SK-N-SH treated with all-trans-retinoic acid at 6 μM for 48 hours (cell line): ENCODE measurements at regions not wholly inside any gene's neighbourhood (a gene's known extent, or its start where the extent isn't known, plus 50 kb on each side); places are given as distances from the start of the nearest gene placed in this dataset.
A peak's percentile ranks its signal among the peaks of the same experiment; 100 is the strongest.

Experiments used
- ATAC-seq: fragments of 200-7000 bp; cut with Tn5 transposase; 3 replicates; pipeline ENCODE4 v1.9.1; 2020; ENCODE audit warnings: mild to moderate bottlenecking, moderate library complexity
- ARNTL ChIP-seq: fragments of 450-650 bp; formaldehyde crosslinking; IDR thresholded peaks from 2 replicates; pipeline ENCODE4 v1.5.0; 2020; ENCODE audit warnings: low read depth, mild to moderate bottlenecking, moderate library complexity, borderline replicate concordance
- CREB5 ChIP-seq: fragments of 250-450 bp; sonication (Bioruptor Pico); IDR thresholded peaks from 2 replicates; pipeline ENCODE4 v1.5.1; 2020; ENCODE audit warnings: low read depth, mild to moderate bottlenecking, moderate library complexity
- CSDC2 ChIP-seq: fragments of 250-450 bp; sonication (Bioruptor Pico); IDR thresholded peaks from 2 replicates; pipeline ENCODE4 v1.5.0; 2020; ENCODE audit warnings: mild to moderate bottlenecking, moderate library complexity
- ESRRG ChIP-seq: fragments of 250-450 bp; sonication (Bioruptor Pico); IDR thresholded peaks from 2 replicates; pipeline ENCODE4 v1.6.1; 2021; ENCODE audit warnings: mild to moderate bottlenecking
- GLIS3 ChIP-seq: fragments of 250-450 bp; sonication (Bioruptor Pico); IDR thresholded peaks from 2 replicates; pipeline ENCODE4 v1.5.0; 2020; ENCODE audit warnings: mild to moderate bottlenecking, moderate library complexity
- ISL1 ChIP-seq: fragments of 250-450 bp; sonication (Bioruptor Pico); IDR thresholded peaks from 2 replicates; pipeline ENCODE4 v2.1.2; 2022; ENCODE audit warnings: mild to moderate bottlenecking, moderate library complexity
- OSR1 ChIP-seq: fragments of 250-450 bp; sonication (Bioruptor Pico); IDR thresholded peaks from 2 replicates; pipeline ENCODE4 v1.8.0; 2022; ENCODE audit warnings: moderate library complexity, mild to moderate bottlenecking, inconsistent platforms
- PATZ1 ChIP-seq: fragments of 250-450 bp; sonication (Bioruptor Pico); IDR thresholded peaks from 2 replicates; pipeline ENCODE4 v1.8.0; 2020; ENCODE audit warnings: mild to moderate bottlenecking, moderate library complexity, borderline replicate concordance
- POU6F1 ChIP-seq: fragments of 250-450 bp; sonication (Bioruptor Pico); IDR thresholded peaks from 2 replicates; pipeline ENCODE4 v1.8.0; 2021; ENCODE audit warnings: low read depth, mild to moderate bottlenecking, moderate library complexity, borderline replicate concordance
- PPARA ChIP-seq: fragments of 250-450 bp; sonication (Bioruptor Pico); IDR thresholded peaks from 2 replicates; pipeline ENCODE4 v1.5.0; 2020; ENCODE audit warnings: mild to moderate bottlenecking, borderline replicate concordance
- RARB ChIP-seq: fragments of 250-450 bp; sonication (Bioruptor Pico); IDR thresholded peaks from 2 replicates; pipeline ENCODE4 v1.8.0; 2021; ENCODE audit warnings: mild to moderate bottlenecking, moderate library complexity
- SNAI2 ChIP-seq: fragments of 250-450 bp; sonication (Bioruptor Pico); IDR thresholded peaks from 2 replicates; pipeline ENCODE4 v1.5.0; 2020; ENCODE audit warnings: mild to moderate bottlenecking, moderate library complexity
- TCF4 ChIP-seq: fragments of 250-450 bp; sonication (Bioruptor Pico); IDR thresholded peaks from 2 replicates; pipeline ENCODE4 v1.8.0; 2021; ENCODE audit warnings: mild to moderate bottlenecking, moderate library complexity, borderline replicate concordance
- TOX ChIP-seq: fragments of 250-450 bp; sonication (Bioruptor Pico); IDR thresholded peaks from 2 replicates; pipeline ENCODE4 v1.8.0; 2021; ENCODE audit warnings: mild to moderate bottlenecking, moderate library complexity, borderline replicate concordance
- TSHZ2 ChIP-seq: fragments of 250-450 bp; sonication (Bioruptor Pico); IDR thresholded peaks from 2 replicates; pipeline ENCODE4 v1.5.0; 2020; ENCODE audit warnings: mild to moderate bottlenecking, moderate library complexity
- ZC3H10 ChIP-seq: fragments of 250-450 bp; sonication (Bioruptor Pico); IDR thresholded peaks from 2 replicates; pipeline ENCODE4 v1.5.1; 2021; ENCODE audit warnings: mild to moderate bottlenecking, moderate library complexity
- ZFP3 ChIP-seq: fragments of 250-450 bp; sonication (Bioruptor Pico); IDR thresholded peaks from 2 replicates; pipeline ENCODE4 v1.5.0; 2020; ENCODE audit warnings: mild to moderate bottlenecking, moderate library complexity
- ZFP30 ChIP-seq: fragments of 450-650 bp; formaldehyde crosslinking; IDR thresholded peaks from 2 replicates; pipeline ENCODE4 v1.5.0; 2022; ENCODE audit warnings: mild to moderate bottlenecking, moderate library complexity
- ZNF565 ChIP-seq: fragments of 450-650 bp; formaldehyde crosslinking; conservative IDR thresholded peaks from 2 replicates; pipeline ENCODE4 v1.5.0; 2020; ENCODE audit warnings: low read depth, mild to moderate bottlenecking, moderate library complexity
- ZNF70 ChIP-seq: fragments of 450-650 bp; formaldehyde crosslinking; IDR thresholded peaks from 2 replicates; pipeline ENCODE4 v1.5.0; 2020; ENCODE audit warnings: mild to moderate bottlenecking, moderate library complexity
- ZNF8 ChIP-seq: fragments of 450-650 bp; formaldehyde crosslinking; IDR thresholded peaks from 2 replicates; pipeline ENCODE4 v1.5.0; 2020; ENCODE audit warnings: mild to moderate bottlenecking, moderate library complexity

- TF ChIP-seq PATZ1 (CRISPR knock-in tag): no peak
- no peak for TF ChIP-seq ZNF70 (CRISPR knock-in tag)
- TF ChIP-seq GLIS3 (CRISPR knock-in tag): no peak
- no peak for TF ChIP-seq ZC3H10 (CRISPR knock-in tag)
- TF ChIP-seq RARB (CRISPR knock-in tag): no peak
Observed at GRCh38 chr2:163456953-163457743, 278.7 kb downstream of the FIGN start (continued).

GRCh38 chr2:163455815-163456214 lies 280.0 kb downstream of the FIGN start:
- TF ChIP-seq ISL1 (no peak), ZC3H10 (CRISPR knock-in tag) (no peak), ESRRG (CRISPR knock-in tag) (no peak), SNAI2 (CRISPR knock-in tag) (no peak), ZFP3 (CRISPR knock-in tag) (no peak), RARB (CRISPR knock-in tag) (no peak), CSDC2 (CRISPR knock-in tag) (no peak), GLIS3 (CRISPR knock-in tag) (no peak), ZNF565 (no peak), TOX (CRISPR knock-in tag) (no peak), TSHZ2 (CRISPR knock-in tag) (no peak), ZNF8 (CRISPR knock-in tag) (no peak), OSR1 (CRISPR knock-in tag) (no peak), PATZ1 (CRISPR knock-in tag) (no peak), ARNTL (CRISPR knock-in tag) (no peak), PPARA (CRISPR knock-in tag) (no peak), TCF4 (CRISPR knock-in tag) (no peak), POU6F1 (CRISPR knock-in tag) (no peak), ZFP30 (CRISPR knock-in tag) (no peak), CREB5 (no peak)
- ATAC-seq: no peak

- no peak for ATAC-seq
Observed at GRCh38 chr2:163453920-163454319, 281.9 kb downstream of the FIGN start.

More at GRCh38 chr2:163453920-163454319, 281.9 kb downstream of the FIGN start:
- TF ChIP-seq POU6F1 (CRISPR knock-in tag) (no peak), ZFP30 (CRISPR knock-in tag) (no peak), ISL1 (0 out of 2 replicates have a peak, but pooled peaks have one; percentile 27)
- TF ChIP-seq, all 23 proteins: peak for 1
